OCI-LY3 (cell line): ENCODE measurements at regions not wholly inside any gene's neighbourhood (a gene's known extent, or its start where the extent isn't known, plus 50 kb on each side); places are given as distances from the start of the nearest gene placed in this dataset.

ENCODE experiments used
- H2AFZ ChIP-seq: fragments of 200-600, 300-600 bp; shearing (Covaris generic); 2 replicates; pipeline ENCODE4 v1.6.0; 2014; ENCODE audit warnings: antibody characterized with exemption, low read depth, low read length
- H3K27ac ChIP-seq: fragments of 200-600, 300-600 bp; sonication (generic); 2 replicates; pipeline ENCODE4 v1.5.1; 2014; ENCODE audit warnings: mild to moderate bottlenecking, low read length, moderate library complexity, mixed read lengths
- H3K27me3 ChIP-seq: fragments of 200-600, 300-600 bp; sonication (generic); 2 replicates; pipeline ENCODE4 v1.6.1; 2014; ENCODE audit warnings: low read depth, low read length, mixed read lengths
- H3K36me3 ChIP-seq: fragments of 200-600, 300-600 bp; sonication (generic); replicated peaks from 2 replicates; pipeline ENCODE3; 2014; ENCODE audit warnings: low read depth, low read length, mixed read lengths
- H3K4me1 ChIP-seq: fragments of 300-600, 200-600 bp; sonication (generic); 2 replicates; pipeline ENCODE4 v1.6.1; 2014; ENCODE audit warnings: low read length, mixed read lengths
- H3K4me2 ChIP-seq: fragments of 200-600, 300-600 bp; sonication (generic); 2 replicates; pipeline ENCODE4 v1.6.1; 2014; ENCODE audit warnings: low read length, mixed read lengths
- H3K4me3 ChIP-seq: fragments of 300-600, 200-600 bp; sonication (generic); 2 replicates; pipeline ENCODE4 v1.5.1; 2014; ENCODE audit warnings: antibody characterized with exemption, mild to moderate bottlenecking, low read length, moderate library complexity
- H3K79me2 ChIP-seq: fragments of 300-600, 200-600 bp; shearing (Covaris generic); 2 replicates; pipeline ENCODE4 v1.6.1; 2014; ENCODE audit warnings: mild to moderate bottlenecking, low read length, mixed read lengths
- H3K9ac ChIP-seq: fragments of 300-600, 200-600 bp; shearing (Covaris generic); 2 replicates; pipeline ENCODE4 v1.6.0; 2014; ENCODE audit warnings: mild to moderate bottlenecking, low read length, moderate library complexity
- H3K9me3 ChIP-seq: fragments of 200-600, 300-600 bp; shearing (Covaris generic); 2 replicates; pipeline ENCODE4 v1.6.1; 2014; ENCODE audit warnings: low read length, mixed read lengths; ENCODE audit not compliant: insufficient read depth
- H4K20me1 ChIP-seq: fragments of 200-600, 300-600 bp; sonication (generic); 2 replicates; pipeline ENCODE4 v1.6.1; 2016; ENCODE audit warnings: low read length, mixed read lengths; ENCODE audit not compliant: insufficient read depth
- EZH2phosphoT487 ChIP-seq: fragments of 200-600 bp; shearing (Covaris generic); IDR thresholded peaks from 2 replicates; pipeline ENCODE4 v1.6.1; 2018; ENCODE audit warnings: antibody characterized with exemption, mixed run types, low read depth
- TF ChIP-seq, protein P1 (sequence below): fragments of 200-600, 300-600 bp; sonication (generic); IDR thresholded peaks from 2 replicates; pipeline ENCODE4 v1.5.1; 2014; ENCODE audit warnings: antibody characterized with exemption, low read length, low read depth

GRCh38 chr2:136049991-136050920 is 64.8 kb upstream of the DARS1 start:
- Histone ChIP-seq H3K27ac (peak overlapping the region; percentile 6; the same call in 1 of the 2 replicates), H3K4me3 (no peak overlapping the region), H4K20me1 (no peaks in the 10 kb centered on the region), H3K4me2 (peak overlapping the region; percentile 63), H2AFZ (no peak overlapping the region), H3K36me3 (no peaks in the 10 kb centered on the region), H3K27me3 (peaks cover 17% of the 10 kb centered on the region), H3K4me1 (peaks cover 57% of the 10 kb centered on the region), H3K9ac (no peak overlapping the region), H3K79me2 (no peaks in the 10 kb centered on the region), H3K9me3 (no peaks in the 10 kb centered on the region)
- TF ChIP-seq, protein P1, sequence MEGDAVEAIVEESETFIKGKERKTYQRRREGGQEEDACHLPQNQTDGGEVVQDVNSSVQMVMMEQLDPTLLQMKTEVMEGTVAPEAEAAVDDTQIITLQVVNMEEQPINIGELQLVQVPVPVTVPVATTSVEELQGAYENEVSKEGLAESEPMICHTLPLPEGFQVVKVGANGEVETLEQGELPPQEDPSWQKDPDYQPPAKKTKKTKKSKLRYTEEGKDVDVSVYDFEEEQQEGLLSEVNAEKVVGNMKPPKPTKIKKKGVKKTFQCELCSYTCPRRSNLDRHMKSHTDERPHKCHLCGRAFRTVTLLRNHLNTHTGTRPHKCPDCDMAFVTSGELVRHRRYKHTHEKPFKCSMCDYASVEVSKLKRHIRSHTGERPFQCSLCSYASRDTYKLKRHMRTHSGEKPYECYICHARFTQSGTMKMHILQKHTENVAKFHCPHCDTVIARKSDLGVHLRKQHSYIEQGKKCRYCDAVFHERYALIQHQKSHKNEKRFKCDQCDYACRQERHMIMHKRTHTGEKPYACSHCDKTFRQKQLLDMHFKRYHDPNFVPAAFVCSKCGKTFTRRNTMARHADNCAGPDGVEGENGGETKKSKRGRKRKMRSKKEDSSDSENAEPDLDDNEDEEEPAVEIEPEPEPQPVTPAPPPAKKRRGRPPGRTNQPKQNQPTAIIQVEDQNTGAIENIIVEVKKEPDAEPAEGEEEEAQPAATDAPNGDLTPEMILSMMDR = no peak
- TF ChIP-seq EZH2phosphoT487 = no peak

DNA sequence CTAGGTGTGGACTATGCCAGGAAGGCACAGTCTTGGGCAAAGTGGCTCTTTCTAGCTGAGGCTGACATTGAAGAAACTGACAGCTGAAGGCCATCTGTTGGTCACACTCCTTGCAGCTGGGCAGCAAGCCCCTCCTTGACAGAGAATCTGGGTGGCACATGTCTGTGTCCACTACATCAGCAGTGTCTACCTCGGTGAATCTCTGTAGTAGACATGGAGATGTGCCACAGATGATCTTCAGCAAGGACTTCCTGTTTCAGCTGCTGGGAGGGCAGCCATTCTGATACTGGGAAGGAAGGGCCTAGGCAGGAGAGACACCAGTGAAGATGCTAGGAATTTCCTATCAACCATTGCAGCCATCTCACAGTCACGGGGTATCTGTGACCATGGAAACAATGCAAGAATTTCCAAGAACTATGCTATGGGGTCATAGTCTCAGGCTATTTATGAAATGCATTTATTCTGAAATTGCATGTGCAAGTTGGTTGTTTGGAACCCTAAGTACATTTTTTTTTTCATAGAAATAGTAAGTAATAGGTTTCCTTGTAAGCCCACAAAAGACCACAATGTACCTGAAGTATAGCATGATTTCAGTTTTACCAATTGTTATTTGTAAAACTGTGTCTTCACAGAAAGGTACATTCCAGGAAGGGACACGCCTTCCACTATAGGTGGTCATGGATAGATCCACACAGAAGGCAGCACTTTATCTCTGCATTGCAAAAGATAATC is 63.8 kb upstream of the DARS1 start:
- no peaks in the 10 kb centered on the region for H3K9me3 ChIP-seq
- H2AFZ ChIP-seq = no peak overlapping the region
- no peaks in the 10 kb centered on the region for H3K79me2 ChIP-seq
- H3K4me3 ChIP-seq = no peak overlapping the region
- TF ChIP-seq, protein P1 = no peak
- TF ChIP-seq EZH2phosphoT487 = no peak
- no peaks in the 10 kb centered on the region for H3K36me3 ChIP-seq
- peaks cover 51% of the 10 kb centered on the region for H3K4me1 ChIP-seq
- no peak overlapping the region for H3K9ac ChIP-seq
- peaks cover 28% of the 10 kb centered on the region for H3K27me3 ChIP-seq
- no peak overlapping the region for H3K4me2 ChIP-seq
- no peaks in the 10 kb centered on the region for H4K20me1 ChIP-seq
- no peak overlapping the region for H3K27ac ChIP-seq

DNA sequence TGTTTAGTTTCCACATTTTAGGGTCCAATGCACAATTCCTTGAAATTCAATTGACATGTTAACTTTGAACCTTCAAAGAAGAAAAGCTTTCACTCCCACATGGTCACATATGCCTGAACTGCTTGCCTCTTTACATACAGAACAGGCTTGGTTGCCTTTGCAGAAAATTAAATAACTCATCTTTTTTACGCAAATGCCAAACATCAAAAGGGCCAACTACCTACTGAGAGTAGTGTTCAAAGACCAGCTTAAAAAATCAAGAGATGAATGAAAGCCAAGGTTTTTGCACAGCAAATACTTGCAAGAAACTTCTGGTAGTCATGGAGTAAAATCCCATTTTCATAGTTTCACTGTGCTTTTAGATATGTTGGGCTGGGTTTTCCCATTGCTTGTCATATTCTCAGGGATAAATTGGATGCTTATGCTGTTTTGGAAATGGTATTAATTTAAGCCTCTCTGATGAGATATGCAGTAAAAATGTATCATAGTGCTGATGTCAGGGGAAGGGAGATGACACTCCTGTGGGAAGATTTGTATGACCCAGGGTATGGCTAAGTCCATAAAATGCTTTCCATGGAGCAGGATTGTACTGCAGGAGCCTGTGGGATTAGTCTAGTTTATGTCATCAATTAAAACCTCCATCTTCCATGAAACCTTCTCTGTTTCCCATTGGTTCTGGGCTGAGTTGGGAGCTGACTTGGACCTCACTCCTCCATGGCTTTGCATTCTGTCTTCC is 60.6 kb upstream of the DARS1 start:
- H3K4me3 ChIP-seq = no peak overlapping the region
- H3K27ac ChIP-seq = no peak overlapping the region
- H3K27me3 ChIP-seq = peaks cover 30% of the 10 kb centered on the region
- TF ChIP-seq, protein P1 = no peak
- no peak for TF ChIP-seq EZH2phosphoT487
- no peak overlapping the region for H2AFZ ChIP-seq
- H3K4me2 ChIP-seq = no peak overlapping the region
- H3K9ac ChIP-seq = no peak overlapping the region
- H4K20me1 ChIP-seq = no peaks in the 10 kb centered on the region
- H3K36me3 ChIP-seq = no peaks in the 10 kb centered on the region
- H3K4me1 ChIP-seq = peaks cover 22% of the 10 kb centered on the region
- no peaks in the 10 kb centered on the region for H3K9me3 ChIP-seq
- no peaks in the 10 kb centered on the region for H3K79me2 ChIP-seq
